ENCODE measurements at regions not wholly inside any gene's neighbourhood (a gene's known extent, or its start where the extent isn't known, plus 50 kb on each side); places are given as distances from the start of the nearest gene placed in this dataset.

DNA sequence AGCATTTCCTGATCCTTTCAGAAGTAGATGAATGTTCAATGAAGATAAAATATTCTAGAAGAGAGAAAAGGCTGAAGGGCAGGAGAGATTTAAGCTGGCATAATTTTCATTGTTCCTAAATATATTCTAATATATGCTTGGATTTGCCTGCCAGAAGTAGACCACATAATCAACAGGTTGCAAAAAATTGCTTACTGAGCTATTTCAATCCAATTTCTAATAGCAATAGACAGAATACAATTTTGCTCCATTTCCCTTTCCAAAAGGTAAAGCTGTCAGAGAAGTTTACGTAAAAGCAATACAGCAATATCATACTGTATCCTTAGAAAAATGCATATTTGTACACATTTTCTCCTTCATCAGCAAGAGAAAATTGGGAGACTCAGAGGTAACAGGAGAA is 237.3 kb downstream of the PMP22 start:
- BruUV-seq (replicated peaks) = no TSS peak
- Histone ChIP-seq H3K9me3 (no peaks in the 10 kb centered on the region), H3K27me3 (replicated peaks; ENCODE audit: control insufficient read depth, insufficient read depth, low read length) (no peaks in the 10 kb centered on the region), H3K4me1 (no peaks in the 10 kb centered on the region), H3K36me3 (ENCODE audit: control insufficient read depth, insufficient read depth, low read length) (no peaks in the 10 kb centered on the region), H3K4me3 (ENCODE audit: low read depth, low read length) (no peak overlapping the region)
- no peaks in the 10 kb centered on the region for H3K4me1 Mint-ChIP-seq (ENCODE audit: low read depth, unreplicated experiment)
- no peaks in the 10 kb centered on the region for H3K9me3 Mint-ChIP-seq (ENCODE audit: unreplicated experiment)
- no peaks in the 10 kb centered on the region for H3K36me3 Mint-ChIP-seq (ENCODE audit: insufficient read depth, unreplicated experiment)
- no peak for DNase-seq
- TF ChIP-seq, protein P1, sequence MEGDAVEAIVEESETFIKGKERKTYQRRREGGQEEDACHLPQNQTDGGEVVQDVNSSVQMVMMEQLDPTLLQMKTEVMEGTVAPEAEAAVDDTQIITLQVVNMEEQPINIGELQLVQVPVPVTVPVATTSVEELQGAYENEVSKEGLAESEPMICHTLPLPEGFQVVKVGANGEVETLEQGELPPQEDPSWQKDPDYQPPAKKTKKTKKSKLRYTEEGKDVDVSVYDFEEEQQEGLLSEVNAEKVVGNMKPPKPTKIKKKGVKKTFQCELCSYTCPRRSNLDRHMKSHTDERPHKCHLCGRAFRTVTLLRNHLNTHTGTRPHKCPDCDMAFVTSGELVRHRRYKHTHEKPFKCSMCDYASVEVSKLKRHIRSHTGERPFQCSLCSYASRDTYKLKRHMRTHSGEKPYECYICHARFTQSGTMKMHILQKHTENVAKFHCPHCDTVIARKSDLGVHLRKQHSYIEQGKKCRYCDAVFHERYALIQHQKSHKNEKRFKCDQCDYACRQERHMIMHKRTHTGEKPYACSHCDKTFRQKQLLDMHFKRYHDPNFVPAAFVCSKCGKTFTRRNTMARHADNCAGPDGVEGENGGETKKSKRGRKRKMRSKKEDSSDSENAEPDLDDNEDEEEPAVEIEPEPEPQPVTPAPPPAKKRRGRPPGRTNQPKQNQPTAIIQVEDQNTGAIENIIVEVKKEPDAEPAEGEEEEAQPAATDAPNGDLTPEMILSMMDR (IDR thresholded peaks at IDR 0.05; ENCODE audit: insufficient read depth in 1 of 2, low read depth in 1 of 2, low read length in 1 of 2, severe bottlenecking in 1 of 2, unreplicated experiment in 1 of 2) = no peak
- H3K4me3 Mint-ChIP-seq (ENCODE audit: unreplicated experiment) = no peak overlapping the region
- intact Hi-C loops (cut with micrococcal nuclease; ENCODE audit: unreplicated experiment) = no loop called here
- POLR2A ChIA-PET = no interaction called here
- no peak overlapping the region for H3K27ac Mint-ChIP-seq (ENCODE audit: unreplicated experiment)
- CTCF ChIA-PET = no interaction called here
- peaks cover 5% of the 10 kb centered on the region for H3K27me3 Mint-ChIP-seq (ENCODE audit: insufficient read depth, unreplicated experiment)

DNA sequence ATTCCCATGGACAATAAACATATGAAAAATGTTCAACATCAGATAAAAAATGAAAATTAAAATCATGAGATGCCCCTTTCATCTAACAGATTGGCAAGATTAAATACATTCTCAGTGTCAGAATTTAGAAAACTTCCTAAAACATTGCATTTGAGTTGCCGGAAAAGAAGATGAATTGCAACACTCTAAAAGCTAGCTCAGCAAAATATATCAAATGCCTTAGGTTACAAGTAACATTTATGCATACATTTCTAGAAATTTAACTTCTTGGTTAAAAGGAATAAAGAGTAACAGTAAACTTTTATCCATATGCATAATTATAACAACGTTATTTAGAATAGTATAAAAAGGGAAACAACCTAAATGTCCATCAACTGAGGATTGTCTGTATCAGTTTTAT is 239.0 kb downstream of the PMP22 start:
- ChIA-PET CTCF (no interaction called here), POLR2A (no interaction called here)
- Mint-ChIP-seq H3K4me1 (ENCODE audit: low read depth, unreplicated experiment) (no peaks in the 10 kb centered on the region), H3K9me3 (ENCODE audit: unreplicated experiment) (no peaks in the 10 kb centered on the region), H3K4me3 (ENCODE audit: unreplicated experiment) (no peak overlapping the region), H3K27me3 (ENCODE audit: insufficient read depth, unreplicated experiment) (peaks cover 1% of the 10 kb centered on the region), H3K36me3 (ENCODE audit: insufficient read depth, unreplicated experiment) (no peaks in the 10 kb centered on the region), H3K27ac (ENCODE audit: unreplicated experiment) (no peak overlapping the region)
- BruUV-seq (replicated peaks) = no TSS peak
- no peak for DNase-seq
- H3K36me3 ChIP-seq (ENCODE audit: control insufficient read depth, insufficient read depth, low read length) = no peaks in the 10 kb centered on the region
- H3K9me3 ChIP-seq = no peaks in the 10 kb centered on the region
- H3K4me1 ChIP-seq = no peaks in the 10 kb centered on the region
- intact Hi-C loops (cut with micrococcal nuclease; ENCODE audit: unreplicated experiment) = no loop called here
- no peak overlapping the region for H3K4me3 ChIP-seq (ENCODE audit: low read depth, low read length)
- TF ChIP-seq, protein P1 (IDR thresholded peaks at IDR 0.05; ENCODE audit: insufficient read depth in 1 of 2, low read depth in 1 of 2, low read length in 1 of 2, severe bottlenecking in 1 of 2, unreplicated experiment in 1 of 2) = no peak
- H3K27me3 ChIP-seq (replicated peaks; ENCODE audit: control insufficient read depth, insufficient read depth, low read length) = no peaks in the 10 kb centered on the region

GRCh38 chr17:15023589-15024336 is 241.4 kb downstream of the PMP22 start:
- Histone ChIP-seq H3K4me3 (ENCODE audit: low read depth, low read length) (no peak overlapping the region), H3K9me3 (no peaks in the 10 kb centered on the region), H3K36me3 (ENCODE audit: control insufficient read depth, insufficient read depth, low read length) (no peaks in the 10 kb centered on the region), H3K4me1 (no peaks in the 10 kb centered on the region), H3K27me3 (replicated peaks; ENCODE audit: control insufficient read depth, insufficient read depth, low read length) (no peaks in the 10 kb centered on the region)
- ChIA-PET POLR2A (no interaction called here), CTCF (no interaction called here)
- Mint-ChIP-seq H3K27me3 (ENCODE audit: insufficient read depth, unreplicated experiment) (no peaks in the 10 kb centered on the region), H3K4me1 (ENCODE audit: low read depth, unreplicated experiment) (no peaks in the 10 kb centered on the region), H3K9me3 (ENCODE audit: unreplicated experiment) (no peaks in the 10 kb centered on the region), H3K36me3 (ENCODE audit: insufficient read depth, unreplicated experiment) (no peaks in the 10 kb centered on the region), H3K4me3 (ENCODE audit: unreplicated experiment) (no peak overlapping the region), H3K27ac (ENCODE audit: unreplicated experiment) (no peak overlapping the region)
- no peak for DNase-seq
- TF ChIP-seq, protein P1 (IDR thresholded peaks at IDR 0.05; ENCODE audit: insufficient read depth in 1 of 2, low read depth in 1 of 2, low read length in 1 of 2, severe bottlenecking in 1 of 2, unreplicated experiment in 1 of 2) = no peak
- no TSS peak for BruUV-seq (replicated peaks)
- intact Hi-C loops (cut with micrococcal nuclease; ENCODE audit: unreplicated experiment) = no loop called here

Data from Caco-2 (cell line).